ENCODE measurements at regions not wholly inside any gene's neighbourhood (a gene's known extent, or its start where the extent isn't known, plus 50 kb on each side); places are given as distances from the start of the nearest gene placed in this dataset.
"Not testable (repeated sequence)": the region's sequence is repeated elsewhere in the genome, so short reads cannot be mapped to it uniquely, and the experiment has no call there.

GRCh38 chr7:155377071-155377837 is 79.6 kb downstream of the INSIG1 start:
- DNase-seq (ENCODE audit: low read depth in 2 of 2), result no peak

- DNase-seq (ENCODE audit: low read depth in 2 of 2), result no peak
Measured at GRCh38 chr7:155377838-155378579, 79.9 kb upstream of the EN2 start.

- DNase-seq (ENCODE audit: low read depth in 2 of 2), result no peak
Measured at GRCh38 chr7:155378580-155378934, 79.4 kb upstream of the EN2 start.

- no peak for DNase-seq (ENCODE audit: low read depth in 2 of 2)
Measured at GRCh38 chr7:155378959-155379871, 78.7 kb upstream of the EN2 start.

- DNase-seq (ENCODE audit: low read depth in 2 of 2), result peak; percentile 68 to 69
Measured at GRCh38 chr7:155380221-155380861, 77.6 kb upstream of the EN2 start.

- no peak for DNase-seq (ENCODE audit: low read depth in 2 of 2)
Measured at GRCh38 chr7:155380976-155381851, 76.7 kb upstream of the EN2 start.

GRCh38 chr7:155381852-155382801 is 75.8 kb upstream of the EN2 start:
- DNase-seq (ENCODE audit: low read depth in 2 of 2), result no peak

GRCh38 chr7:155382802-155383171 is 75.1 kb upstream of the EN2 start:
- DNase-seq (ENCODE audit: low read depth in 2 of 2), result no peak

- DNase-seq (ENCODE audit: low read depth in 2 of 2), result no peak
Measured at GRCh38 chr7:155383756-155384491, 74.0 kb upstream of the EN2 start.

- DNase-seq (ENCODE audit: low read depth in 2 of 2), result no peak
Measured at GRCh38 chr7:155384751-155385150, 73.2 kb upstream of the EN2 start.

GRCh38 chr7:155385182-155385581 is 72.7 kb upstream of the EN2 start:
- not testable (repeated sequence) for DNase-seq (ENCODE audit: low read depth in 2 of 2)

- DNase-seq (ENCODE audit: low read depth in 2 of 2), result no peak
Measured at GRCh38 chr7:155386608-155387007, 71.3 kb upstream of the EN2 start.

GRCh38 chr7:155387066-155387620 is 70.8 kb upstream of the EN2 start:
- DNase-seq (ENCODE audit: low read depth in 2 of 2), result no peak

GRCh38 chr7:155388561-155388960 is 69.4 kb upstream of the EN2 start:
- DNase-seq (ENCODE audit: low read depth in 2 of 2), result no peak

- DNase-seq (ENCODE audit: low read depth in 2 of 2), result no peak
Measured at GRCh38 chr7:155391414-155391813, 66.5 kb upstream of the EN2 start.

- DNase-seq (ENCODE audit: low read depth in 2 of 2), result no peak
Measured at GRCh38 chr7:155392726-155393570, 65.0 kb upstream of the EN2 start.

GRCh38 chr7:155394413-155394812 is 63.5 kb upstream of the EN2 start:
- DNase-seq (ENCODE audit: low read depth in 2 of 2), result no peak
